GM18511 (cell line): ENCODE measurements at regions not wholly inside any gene's neighbourhood (a gene's known extent, or its start where the extent isn't known, plus 50 kb on each side); places are given as distances from the start of the nearest gene placed in this dataset.

Experiments
- ATAC-seq: cut with Tn5 transposase; IDR thresholded peaks from one replicate; pipeline ENCODE4 v1.9.1; 2021; ENCODE audit warnings: mild to moderate bottlenecking, moderate library complexity; ENCODE audit not compliant: unreplicated experiment

DNA sequence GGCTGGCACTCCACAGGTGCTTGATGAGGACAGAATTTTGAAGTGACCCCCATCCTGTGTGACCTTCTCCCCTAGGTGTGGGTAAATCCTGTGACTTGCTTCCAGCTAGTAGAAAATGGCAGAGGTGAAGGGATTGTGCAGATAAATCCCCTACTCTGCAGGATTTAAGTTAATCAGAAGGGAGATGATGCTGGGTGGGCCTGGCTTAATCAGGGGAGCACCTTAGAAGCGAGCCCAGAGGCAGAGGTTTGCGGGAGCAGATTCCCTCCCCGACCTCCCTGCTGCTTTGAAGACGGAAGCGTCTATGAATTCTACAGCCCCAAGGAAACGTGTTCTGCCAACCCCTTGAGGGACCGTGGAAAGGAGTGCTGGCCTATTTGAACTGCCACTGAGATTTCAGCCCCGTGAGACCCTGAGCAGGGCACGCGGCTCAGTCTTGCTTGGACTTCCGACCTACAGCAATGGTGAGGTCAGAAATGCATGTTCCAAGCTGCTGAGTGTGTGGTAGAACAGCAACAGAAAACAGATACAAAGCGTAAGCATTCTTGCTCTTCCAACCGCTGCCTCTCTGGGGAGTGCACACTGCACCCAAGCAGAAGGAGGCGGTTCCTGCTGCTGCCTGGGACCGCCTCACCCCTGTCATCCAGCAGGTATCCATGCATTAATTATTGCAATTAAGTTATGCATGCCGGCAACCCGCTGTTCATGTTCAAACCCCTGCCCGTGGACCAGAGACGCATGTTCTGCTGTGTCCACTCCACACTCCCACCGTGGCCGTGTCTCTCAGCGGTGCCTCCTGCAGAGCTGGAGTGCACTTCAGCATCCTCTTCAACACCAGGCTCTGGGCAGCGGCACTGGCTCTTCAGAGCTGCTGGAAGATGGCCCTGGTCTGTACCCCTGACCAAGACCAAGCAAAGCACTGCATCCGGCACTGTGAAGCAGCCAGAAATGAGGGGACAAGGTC lies 54.6 kb upstream of the RXRA start:
- no peak for ATAC-seq

DNA sequence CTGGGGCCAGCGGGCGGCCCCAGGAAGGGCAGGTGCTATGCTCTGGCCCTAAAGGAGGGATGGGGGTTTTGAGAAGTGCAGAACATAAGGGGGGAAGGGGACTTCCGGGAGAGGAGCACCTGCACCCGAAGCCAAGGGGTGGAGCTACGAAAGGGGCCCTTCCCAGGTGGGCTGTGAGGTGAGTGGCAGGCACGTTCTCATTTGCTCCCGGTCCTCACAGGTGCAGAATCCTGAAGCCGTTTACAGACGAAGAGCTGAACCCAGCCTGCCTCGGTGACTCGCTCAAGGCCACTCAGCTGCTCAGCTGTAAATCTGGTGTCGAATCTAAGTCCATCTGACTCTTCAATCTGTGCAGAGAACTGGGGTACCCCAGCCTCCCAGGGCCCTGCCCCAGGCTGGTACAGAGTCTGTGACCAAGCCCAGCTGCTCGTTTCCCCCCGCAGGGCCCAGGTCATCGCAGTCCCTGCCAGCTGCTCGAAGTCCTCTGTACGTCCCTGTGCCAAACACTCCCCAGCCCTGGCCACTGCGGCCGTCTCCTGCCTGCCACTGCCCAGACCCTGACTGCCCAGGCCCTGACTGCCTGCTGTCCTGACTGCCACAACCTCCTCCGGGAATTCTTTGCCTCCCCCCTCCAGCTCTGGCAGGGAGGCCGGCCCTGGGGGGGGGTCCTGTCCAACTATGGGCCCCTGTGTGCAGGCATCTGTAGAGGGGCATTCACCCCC lies 53.8 kb upstream of the RXRA start:
- no peak for ATAC-seq

DNA sequence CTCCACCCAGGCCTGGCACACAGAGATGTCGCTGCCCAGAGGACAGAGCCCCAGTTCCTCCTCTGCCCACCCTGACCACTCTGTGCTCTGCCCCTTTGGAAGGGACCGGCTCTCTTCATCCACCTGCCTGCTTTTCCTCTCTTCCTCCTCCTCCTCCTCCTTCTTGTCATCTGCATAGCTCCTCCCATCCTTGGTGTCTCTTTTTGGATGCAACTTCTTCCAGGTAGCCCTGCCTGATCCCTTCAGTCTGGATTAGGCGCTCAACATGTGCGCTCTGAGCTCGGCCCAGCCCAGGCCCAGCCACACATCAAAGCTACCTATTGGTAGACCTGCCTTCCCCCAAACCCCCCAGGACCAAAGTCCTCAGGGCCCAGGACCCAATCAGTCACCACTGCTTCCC lies 52.6 kb upstream of the RXRA start:
- no peak for ATAC-seq

DNA sequence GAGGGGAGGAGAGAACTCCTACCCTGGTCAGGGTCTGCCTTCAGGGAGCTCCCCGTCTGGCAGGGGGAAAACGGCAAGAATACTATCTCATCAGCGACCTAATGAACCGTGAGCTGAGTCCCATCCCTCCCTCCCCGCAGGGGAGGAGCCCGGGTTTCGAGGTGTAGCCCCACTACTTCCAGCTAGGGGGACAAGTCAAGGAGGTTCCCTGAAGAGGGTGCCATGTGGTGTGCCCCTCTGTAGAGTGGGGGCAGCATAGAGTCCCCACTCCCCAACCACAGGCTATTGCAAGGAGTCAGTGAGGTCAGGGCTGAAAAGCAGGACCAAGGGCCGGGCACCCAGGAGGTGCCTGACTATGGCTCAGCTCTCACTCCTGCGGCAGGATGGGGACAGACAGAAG lies 50.9 kb upstream of the RXRA start:
- ATAC-seq: no peak

DNA sequence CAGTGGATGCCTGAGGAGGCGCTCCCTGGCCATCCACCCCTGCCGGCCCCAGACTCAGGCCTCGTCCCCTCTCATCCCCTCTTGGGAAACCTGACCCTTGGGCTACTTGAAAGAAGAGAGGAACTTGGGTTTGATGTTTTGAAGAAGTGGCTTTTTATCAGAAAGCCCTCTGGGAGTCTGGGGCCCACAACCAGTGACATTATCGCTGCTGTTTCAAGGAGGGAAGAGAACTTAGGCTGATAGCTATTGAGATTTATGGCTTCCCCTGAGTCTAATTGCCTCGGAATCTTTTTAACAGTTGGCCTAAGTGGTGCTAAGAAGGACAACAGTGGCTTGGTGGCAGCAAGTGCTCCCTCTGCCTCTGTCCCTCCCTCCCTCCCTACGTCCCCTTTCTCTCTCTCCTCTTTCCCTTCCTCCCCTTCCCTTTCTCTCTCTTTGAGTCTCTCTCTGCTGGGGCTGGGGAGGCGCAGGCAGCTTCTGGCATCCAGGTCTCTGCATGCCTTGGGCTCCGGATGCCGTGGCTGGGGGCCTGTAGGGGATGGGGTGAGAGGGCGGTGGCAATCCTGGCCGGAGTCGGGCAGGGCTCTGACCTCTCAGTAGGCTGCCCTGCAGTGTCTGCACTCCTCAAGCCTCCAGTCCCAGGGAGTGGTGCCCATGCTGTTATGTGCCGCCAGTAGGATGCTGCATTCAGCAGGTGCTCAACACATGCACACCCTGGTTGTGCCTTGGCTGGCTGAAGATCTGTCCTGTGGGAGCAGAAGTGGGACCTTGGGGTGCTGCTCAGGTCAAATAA lies 49.6 kb upstream of the RXRA start:
- no peak for ATAC-seq
